A673 (cell line): ENCODE measurements at regions not wholly inside any gene's neighbourhood (a gene's known extent, or its start where the extent isn't known, plus 50 kb on each side); places are given as distances from the start of the nearest gene placed in this dataset.

Experiments
- BruUV-seq: library from RNA; stranded (reverse); fragments of 400-500 nt; replicated peaks from 2 replicates; lab custom pipeline; 2021; lab: Mats Ljungman, UMichigan
- CTCF ChIA-PET: fragments of 300-600 bp; sonication (Branson Sonifier 250); formaldehyde crosslinking; loops from one replicate; lab custom pipeline; 2022; ENCODE audit warnings: antibody characterized with exemption; lab: Charles Lee
- POLR2A ChIA-PET: fragments of 300-600 bp; sonication (Branson Sonifier 250); formaldehyde crosslinking; loops from one replicate; lab custom pipeline; 2022; ENCODE audit warnings: antibody characterized with exemption; ENCODE audit not compliant: low non-redundant PET; lab: Charles Lee
- DNase-seq: peaks from one replicate; pipeline ENCODE4 v3.0.0-alpha.2; 2015; ENCODE audit warnings: low spot score
- H3K27ac ChIP-seq: fragments of 200-600 bp; sonication (generic); 2 replicates; pipeline ENCODE4 v1.5.1; 2016; ENCODE audit warnings: mixed run types, low read depth, mild to moderate bottlenecking, mixed read lengths, antibody characterized with exemption, low read length; ENCODE audit not compliant: poor library complexity, severe bottlenecking
- H3K27me3 ChIP-seq: fragments of 200-600 bp; sonication (generic); replicated peaks from 2 replicates; pipeline ENCODE4 v1.6.1; 2017; ENCODE audit warnings: mixed run types, low read depth, mild to moderate bottlenecking, mixed read lengths, antibody characterized with exemption, low read length; ENCODE audit not compliant: insufficient read depth, poor library complexity
- H3K36me3 ChIP-seq: fragments of 200-600 bp; sonication (generic); 2 replicates; pipeline ENCODE4 v1.6.1; 2016; ENCODE audit warnings: mixed run types, mild to moderate bottlenecking, mixed read lengths, antibody characterized with exemption, low read length; ENCODE audit not compliant: insufficient read depth, poor library complexity, severe bottlenecking
- H3K4me1 ChIP-seq: fragments of 200-600 bp; sonication (generic); 2 replicates; pipeline ENCODE4 v1.6.1; 2017; ENCODE audit warnings: mixed run types, mild to moderate bottlenecking, mixed read lengths, antibody characterized with exemption, low read length; ENCODE audit not compliant: insufficient read depth, poor library complexity, severe bottlenecking
- H3K4me3 ChIP-seq: fragments of 200-600 bp; sonication (generic); 2 replicates; pipeline ENCODE4 v1.5.1; 2016; ENCODE audit warnings: low read depth, mixed run types, mild to moderate bottlenecking, mixed read lengths, low read length; ENCODE audit not compliant: poor library complexity, severe bottlenecking
- H3K9me3 ChIP-seq: fragments of 200-600 bp; sonication (generic); 2 replicates; pipeline ENCODE4 v1.6.1; 2016; ENCODE audit warnings: mixed run types, low read depth, mild to moderate bottlenecking, mixed read lengths, antibody characterized with exemption, low read length; ENCODE audit not compliant: poor library complexity, severe bottlenecking
- EZH2 ChIP-seq: fragments of 200-600 bp; sonication (generic); IDR thresholded peaks from 2 replicates; pipeline ENCODE4 v1.6.1; 2017; ENCODE audit warnings: borderline replicate concordance, low read depth, mild to moderate bottlenecking, mixed read lengths, antibody characterized with exemption, low read length; ENCODE audit not compliant: poor library complexity, severe bottlenecking
- intact Hi-C: fragments of 100-400 bp; cut with micrococcal nuclease; formaldehyde crosslinking; loops from one replicate; pipeline ENCODE4 v1.10.0; 2022; ENCODE audit not compliant: unreplicated experiment
- TF ChIP-seq, protein P1 (sequence below): fragments of 300-800, 200-600 bp; sonication (generic); conservative IDR thresholded peaks from 2 replicates; pipeline ENCODE4 v1.5.1; 2017; ENCODE audit warnings: low read depth, mild to moderate bottlenecking, antibody characterized with exemption, low read length, moderate library complexity, mixed read lengths

GRCh38 chr21:31803039-31804007, 69.5 kb upstream of the HUNK start:
- Histone ChIP-seq H3K9me3 (no peaks in the 10 kb centered on the region), H3K27me3 (peaks cover 12% of the 10 kb centered on the region), H3K4me1 (no peaks in the 10 kb centered on the region), H3K27ac (no peak overlapping the region), H3K36me3 (no peaks in the 10 kb centered on the region), H3K4me3 (no peak overlapping the region)
- no peak for DNase-seq
- TF ChIP-seq EZH2, result no peak
- TF ChIP-seq, protein P1, sequence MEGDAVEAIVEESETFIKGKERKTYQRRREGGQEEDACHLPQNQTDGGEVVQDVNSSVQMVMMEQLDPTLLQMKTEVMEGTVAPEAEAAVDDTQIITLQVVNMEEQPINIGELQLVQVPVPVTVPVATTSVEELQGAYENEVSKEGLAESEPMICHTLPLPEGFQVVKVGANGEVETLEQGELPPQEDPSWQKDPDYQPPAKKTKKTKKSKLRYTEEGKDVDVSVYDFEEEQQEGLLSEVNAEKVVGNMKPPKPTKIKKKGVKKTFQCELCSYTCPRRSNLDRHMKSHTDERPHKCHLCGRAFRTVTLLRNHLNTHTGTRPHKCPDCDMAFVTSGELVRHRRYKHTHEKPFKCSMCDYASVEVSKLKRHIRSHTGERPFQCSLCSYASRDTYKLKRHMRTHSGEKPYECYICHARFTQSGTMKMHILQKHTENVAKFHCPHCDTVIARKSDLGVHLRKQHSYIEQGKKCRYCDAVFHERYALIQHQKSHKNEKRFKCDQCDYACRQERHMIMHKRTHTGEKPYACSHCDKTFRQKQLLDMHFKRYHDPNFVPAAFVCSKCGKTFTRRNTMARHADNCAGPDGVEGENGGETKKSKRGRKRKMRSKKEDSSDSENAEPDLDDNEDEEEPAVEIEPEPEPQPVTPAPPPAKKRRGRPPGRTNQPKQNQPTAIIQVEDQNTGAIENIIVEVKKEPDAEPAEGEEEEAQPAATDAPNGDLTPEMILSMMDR, result no peak
- ChIA-PET CTCF (no interaction called here), POLR2A (no interaction called here)
- intact Hi-C loops, result no loop called here
- BruUV-seq, result no TSS peak

GRCh38 chr21:31802331-31802730, 70.4 kb upstream of the SCAF4 start:
- TF ChIP-seq, protein P1, result no peak
- no peak for TF ChIP-seq EZH2
- Histone ChIP-seq H3K27me3 (peaks cover 12% of the 10 kb centered on the region), H3K4me3 (no peak overlapping the region), H3K4me1 (no peaks in the 10 kb centered on the region), H3K27ac (no peak overlapping the region), H3K36me3 (no peaks in the 10 kb centered on the region), H3K9me3 (no peaks in the 10 kb centered on the region)
- intact Hi-C loops, result no loop called here
- DNase-seq, result no peak
- ChIA-PET POLR2A (no interaction called here), CTCF (no interaction called here)
- no TSS peak for BruUV-seq

DNA sequence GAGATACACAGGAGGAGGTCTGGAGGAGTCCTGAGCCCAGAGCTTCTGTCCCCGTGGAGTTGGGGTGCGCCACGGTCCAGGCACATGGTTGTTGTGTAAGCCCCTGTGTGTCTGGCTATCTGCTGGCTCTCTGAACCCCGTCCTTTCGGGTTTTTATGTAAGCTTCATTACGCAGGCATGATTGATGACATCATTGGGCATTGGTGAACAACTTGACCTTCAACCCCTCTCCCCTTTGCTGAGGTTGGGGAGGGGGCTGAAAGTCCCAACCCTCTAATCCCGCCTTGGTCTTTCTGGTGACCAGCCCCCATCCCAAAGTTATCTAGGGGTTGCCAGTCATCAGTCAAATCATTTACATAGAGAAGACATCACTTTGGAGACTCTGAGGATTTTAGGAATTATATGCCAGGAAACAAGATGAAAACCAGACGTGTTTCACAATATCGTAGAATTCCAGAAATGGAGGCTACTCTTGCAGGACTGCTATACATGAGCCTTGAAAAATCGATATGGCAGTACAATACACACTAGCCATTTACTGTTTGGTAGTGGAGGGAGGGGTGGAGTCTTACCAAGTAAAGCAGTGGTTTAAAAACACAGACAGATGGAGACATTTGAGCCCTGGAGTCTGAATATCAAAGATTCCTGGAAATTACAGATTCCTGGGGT, 69.8 kb upstream of the SCAF4 start:
- no peak overlapping the region for H3K4me3 ChIP-seq
- no TSS peak for BruUV-seq
- intact Hi-C loops, result no loop called here
- H3K27me3 ChIP-seq, result peaks cover 12% of the 10 kb centered on the region
- POLR2A ChIA-PET, result no interaction called here
- TF ChIP-seq, protein P1, result no peak
- TF ChIP-seq EZH2, result no peak
- no peaks in the 10 kb centered on the region for H3K36me3 ChIP-seq
- no peaks in the 10 kb centered on the region for H3K9me3 ChIP-seq
- H3K27ac ChIP-seq, result no peak overlapping the region
- no peak for DNase-seq
- CTCF ChIA-PET, result no interaction called here
- H3K4me1 ChIP-seq, result no peaks in the 10 kb centered on the region
